GM10248 (cell line): ENCODE measurements at regions not wholly inside any gene's neighbourhood (a gene's known extent, or its start where the extent isn't known, plus 50 kb on each side); places are given as distances from the start of the nearest gene placed in this dataset.

ENCODE experiments used
- CTCF ChIA-PET: fragments of 300-600 bp; sonication (Branson Sonifier 250); formaldehyde crosslinking; extraction: SDS; loops from one replicate; lab custom pipeline; 2021; ENCODE audit warnings: antibody characterized with exemption; lab: Yijun Ruan, JAX
- POLR2A ChIA-PET: fragments of 350-650 bp; sonication (Branson Sonifier 250); formaldehyde crosslinking; extraction: SDS; loops from one replicate; lab custom pipeline; 2020; ENCODE audit warnings: antibody characterized with exemption; lab: Yijun Ruan, JAX
- DNase-seq: peaks from one replicate; pipeline ENCODE4 v3.0.0; 2012; ENCODE audit errors: extremely low spot score
- TF ChIP-seq, protein P1 (sequence below): IDR thresholded peaks from 2 replicates; pipeline ENCODE4 v1.5.1; 2012; ENCODE audit warnings: mild to moderate bottlenecking, low read depth; ENCODE audit errors: extremely low read depth, missing control alignments, control extremely low read depth

DNA sequence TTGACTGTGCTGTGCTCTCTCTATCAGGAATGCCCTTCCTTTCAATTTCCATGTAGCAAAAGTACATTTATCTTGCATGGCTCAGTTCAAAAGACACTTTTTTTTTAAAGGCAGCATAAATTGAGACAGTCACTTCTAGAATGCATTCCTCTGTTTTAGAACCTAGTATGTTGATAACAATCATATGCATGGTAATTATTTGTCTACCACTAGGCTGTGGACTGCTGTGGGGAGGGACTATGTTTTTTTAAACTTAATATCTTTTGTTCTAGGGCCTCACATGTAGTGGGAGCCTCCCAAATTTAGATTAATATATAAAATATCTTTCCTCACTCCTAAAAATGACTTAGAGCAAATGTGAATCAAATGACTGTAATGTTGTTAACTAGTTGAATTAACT lies 269.9 kb downstream of the MEIS1 start:
- CTCF ChIA-PET, result interaction anchor here (2.2 kb wide), 1 partner anchor 22 kb away, joined by 5 read pairs; no protein-coding TSS in a partner anchor
- TF ChIP-seq, protein P1, sequence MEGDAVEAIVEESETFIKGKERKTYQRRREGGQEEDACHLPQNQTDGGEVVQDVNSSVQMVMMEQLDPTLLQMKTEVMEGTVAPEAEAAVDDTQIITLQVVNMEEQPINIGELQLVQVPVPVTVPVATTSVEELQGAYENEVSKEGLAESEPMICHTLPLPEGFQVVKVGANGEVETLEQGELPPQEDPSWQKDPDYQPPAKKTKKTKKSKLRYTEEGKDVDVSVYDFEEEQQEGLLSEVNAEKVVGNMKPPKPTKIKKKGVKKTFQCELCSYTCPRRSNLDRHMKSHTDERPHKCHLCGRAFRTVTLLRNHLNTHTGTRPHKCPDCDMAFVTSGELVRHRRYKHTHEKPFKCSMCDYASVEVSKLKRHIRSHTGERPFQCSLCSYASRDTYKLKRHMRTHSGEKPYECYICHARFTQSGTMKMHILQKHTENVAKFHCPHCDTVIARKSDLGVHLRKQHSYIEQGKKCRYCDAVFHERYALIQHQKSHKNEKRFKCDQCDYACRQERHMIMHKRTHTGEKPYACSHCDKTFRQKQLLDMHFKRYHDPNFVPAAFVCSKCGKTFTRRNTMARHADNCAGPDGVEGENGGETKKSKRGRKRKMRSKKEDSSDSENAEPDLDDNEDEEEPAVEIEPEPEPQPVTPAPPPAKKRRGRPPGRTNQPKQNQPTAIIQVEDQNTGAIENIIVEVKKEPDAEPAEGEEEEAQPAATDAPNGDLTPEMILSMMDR, result no peak
- DNase-seq, result no peak
- POLR2A ChIA-PET, result no interaction called here

DNA sequence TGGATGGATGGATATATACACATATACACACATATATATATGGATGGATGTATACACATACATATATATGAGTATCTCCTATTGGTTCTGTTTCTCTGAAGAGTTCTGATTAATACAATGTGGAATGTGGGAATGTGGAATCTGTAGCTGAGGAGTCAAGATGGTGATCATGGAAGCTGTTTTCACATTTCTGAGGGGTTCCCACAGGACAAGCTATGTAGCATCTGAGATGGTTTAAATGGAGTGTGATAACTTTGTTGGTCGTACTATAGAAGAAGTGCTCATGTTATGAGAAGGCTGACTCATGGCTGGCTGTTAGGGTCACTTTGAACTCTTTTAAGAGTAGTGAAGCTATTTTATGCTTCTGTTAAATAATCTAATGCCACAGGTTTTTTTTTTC lies 279.7 kb downstream of the MEIS1 start:
- DNase-seq, result no peak
- ChIA-PET CTCF (interaction anchor here (0.6 to 1.4 kb wide), 2 partner anchors 9 to 15 kb away, joined by 3 read pairs; no protein-coding TSS in a partner anchor), POLR2A (no interaction called here)
- TF ChIP-seq, protein P1, result no peak

- TF ChIP-seq, protein P1, result no peak
- ChIA-PET CTCF (interaction anchor here (0.9 to 2.2 kb wide), 2 partner anchors 9 to 16 kb away, joined by 3 to 10 read pairs; no protein-coding TSS in a partner anchor), POLR2A (no interaction called here)
- DNase-seq, result no peak
These were observed 282.4 kb downstream of the MEIS1 start for GRCh38 chr2:66717218-66717905.

GRCh38 chr2:66717973-66718372 lies 283.0 kb downstream of the MEIS1 start:
- TF ChIP-seq, protein P1, result no peak
- DNase-seq, result no peak
- ChIA-PET POLR2A (no interaction called here), CTCF (interaction anchor here (0.9 kb wide), 1 partner anchor 15 kb away, joined by 3 read pairs; no protein-coding TSS in a partner anchor)

DNA sequence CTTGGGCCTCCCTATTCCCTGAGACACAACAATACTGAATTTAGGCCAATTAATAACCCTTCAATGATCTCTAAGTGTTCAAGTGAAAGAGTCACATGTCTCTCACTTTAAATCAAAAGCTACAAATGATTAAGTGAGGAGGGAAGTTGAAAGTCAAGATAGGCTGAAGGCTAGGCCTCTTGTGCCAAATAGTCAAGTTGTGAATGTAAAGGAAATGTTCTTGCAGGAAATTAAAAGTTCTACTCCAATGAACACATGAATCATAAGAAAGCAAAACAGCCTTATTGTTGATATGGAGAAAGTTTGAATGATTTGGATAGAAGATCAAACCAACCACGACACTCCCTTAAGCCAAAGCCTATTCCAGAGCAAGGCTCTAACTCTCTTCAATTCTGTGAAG lies 286.9 kb downstream of the MEIS1 start:
- no peak for DNase-seq
- ChIA-PET CTCF (no interaction called here), POLR2A (no interaction called here)
- TF ChIP-seq, protein P1, result no peak

- ChIA-PET POLR2A (no interaction called here), CTCF (interaction anchor here (0.5 to 0.9 kb wide), 2 partner anchors 9 to 851 kb away, joined by 3 to 4 read pairs; no protein-coding TSS in a partner anchor)
- TF ChIP-seq, protein P1, result no peak
- no peak for DNase-seq
These were observed 289.3 kb downstream of the MEIS1 start for GRCh38 chr2:66724241-66724640.
